Right cardiac atrium (tissue), 5 donors: ENCODE measurements at regions not wholly inside any gene's neighbourhood (a gene's known extent, or its start where the extent isn't known, plus 50 kb on each side); places are given as distances from the start of the nearest gene placed in this dataset.
A peak's percentile ranks its signal among the peaks of the same experiment; 100 is the strongest.

Experiments
- ATAC-seq, 2 donors: fragments of 200-7000 bp; cut with Tn5 transposase; one replicate each; pipeline versions ENCODE4 v1.8.0 to v1.9.1; 2020; ENCODE audit warnings: moderate library complexity in 2 of 2, mild to moderate bottlenecking in 1 of 2
- DNase-seq, 3 donors: peaks; one replicate each; pipeline ENCODE4 v3.0.0-alpha.2; 2020
- H3K27ac ChIP-seq: one replicate; pipeline ENCODE4 v1.5.1; 2013; ENCODE audit warnings: mild to moderate bottlenecking, low read length, control low read depth, moderate library complexity
- H3K27me3 ChIP-seq: one replicate; pipeline ENCODE4 v1.6.1; 2013; ENCODE audit not compliant: control insufficient read depth, insufficient read depth
- H3K4me1 ChIP-seq: one replicate; pipeline ENCODE4 v1.6.1; 2013; ENCODE audit warnings: low read length; ENCODE audit not compliant: control insufficient read depth, insufficient read depth
- H3K4me3 ChIP-seq: one replicate; pipeline ENCODE4 v1.5.1; 2013; ENCODE audit warnings: low read length, control low read depth
- H3K9me3 ChIP-seq: one replicate; pipeline ENCODE4 v1.6.1; 2013; ENCODE audit warnings: low read length; ENCODE audit not compliant: control insufficient read depth
- WGBS: extraction: QIAGEN DNeasy Blood & Tissue Kit; methylation state at CpG from one replicate; pipeline ENCODE4 v1.1.7; 2013; 5-methylcytosine and 5-hydroxymethylcytosine counted together
- intact Hi-C, 4 donors: fragments of 100-400 bp; cut with DNase I; formaldehyde crosslinking; loops; one replicate each; pipeline versions ENCODE4 v1.11.0 to v1.14.0; 2022 to 2023
- donor health status: healthy with polysubstance abuse.
- donor health status: DM: no; HTN: yes; CAD: no.
- donor health status: DM: no; HTN: no; CAD: no.
- donor health status: DM: no; HTN: yes; CAD: no; lungs with severe emphysema.
- donor health status: DM: yes; HTN: yes; CAD: no.

GRCh38 chr5:166977911-166978422 is 1313.5 kb upstream of the WWC1 start:
- WGBS, result 42% methylated on average over 7 of the region's 7 CpGs
- intact Hi-C loops, result no loop called here
- ATAC-seq, result no peak

GRCh38 chr5:166979307-166979895 is 1312.0 kb upstream of the WWC1 start:
- peak overlapping the region; percentile 51 for H3K4me3 ChIP-seq
- under 1% methylated on average over 12 of the region's 13 CpGs for WGBS
- H3K27me3 ChIP-seq, result no peaks in the 10 kb centered on the region
- H3K9me3 ChIP-seq, result no peaks in the 10 kb centered on the region
- DNase-seq, result no peak
- no peaks in the 10 kb centered on the region for H3K4me1 ChIP-seq
- intact Hi-C loops, result no loop called here
- H3K27ac ChIP-seq, result no peak overlapping the region
- no peak for ATAC-seq

More at GRCh38 chr5:166977911-166978422, 1313.5 kb upstream of the WWC1 start:
- no peak overlapping the region for H3K27ac ChIP-seq
- H3K4me1 ChIP-seq, result no peaks in the 10 kb centered on the region
- DNase-seq, result no peak
- H3K4me3 ChIP-seq, result peak overlapping the region; percentile 51
- no peaks in the 10 kb centered on the region for H3K9me3 ChIP-seq
- no peaks in the 10 kb centered on the region for H3K27me3 ChIP-seq

- intact Hi-C loops, result no loop called here
- Histone ChIP-seq H3K9me3 (no peaks in the 10 kb centered on the region), H3K27me3 (no peaks in the 10 kb centered on the region), H3K27ac (no peak overlapping the region), H3K4me3 (no peak overlapping the region), H3K4me1 (no peaks in the 10 kb centered on the region)
- DNase-seq, result no peak
- WGBS, result 64% methylated on average over 1 of the region's 1 CpG
- ATAC-seq, result no peak
These were observed 1310.8 kb upstream of the WWC1 start for GRCh38 chr5:166980666-166981065.

GRCh38 chr5:166982226-166982625 is 1309.2 kb upstream of the WWC1 start:
- intact Hi-C loops, result no loop called here
- H3K27ac ChIP-seq, result no peak overlapping the region
- no peaks in the 10 kb centered on the region for H3K27me3 ChIP-seq

GRCh38 chr5:166991601-166992000 is 1299.8 kb upstream of the WWC1 start:
- ATAC-seq (no peak), DNase-seq (no peak)
- intact Hi-C loops, result no loop called here
- H3K4me3 ChIP-seq, result no peak overlapping the region
- H3K27me3 ChIP-seq, result no peaks in the 10 kb centered on the region
- H3K9me3 ChIP-seq, result no peaks in the 10 kb centered on the region
- H3K27ac ChIP-seq, result no peak overlapping the region
- 79% methylated on average over 1 of the region's 1 CpG for WGBS
- H3K4me1 ChIP-seq, result no peaks in the 10 kb centered on the region

More at GRCh38 chr5:166982226-166982625, 1309.2 kb upstream of the WWC1 start:
- no peak overlapping the region for H3K4me3 ChIP-seq
- ATAC-seq (no peak), DNase-seq (no peak)
- no peaks in the 10 kb centered on the region for H3K4me1 ChIP-seq
- no peaks in the 10 kb centered on the region for H3K9me3 ChIP-seq

GRCh38 chr5:166992108-166992507 is 1299.3 kb upstream of the WWC1 start:
- DNase-seq, result no peak
- intact Hi-C loops, result no loop called here
- H3K27me3 ChIP-seq, result no peaks in the 10 kb centered on the region
- no peaks in the 10 kb centered on the region for H3K4me1 ChIP-seq
- no peak overlapping the region for H3K27ac ChIP-seq
- no peak overlapping the region for H3K4me3 ChIP-seq
- H3K9me3 ChIP-seq, result no peaks in the 10 kb centered on the region
- 77% methylated on average over 2 of the region's 2 CpGs for WGBS
- ATAC-seq, result no peak

GRCh38 chr5:166992874-166993722 is 1298.3 kb upstream of the WWC1 start:
- Histone ChIP-seq H3K9me3 (no peaks in the 10 kb centered on the region), H3K27ac (no peak overlapping the region), H3K4me3 (no peak overlapping the region), H3K27me3 (no peaks in the 10 kb centered on the region), H3K4me1 (no peaks in the 10 kb centered on the region)
- 50% methylated on average over 11 of the region's 11 CpGs for WGBS
- ATAC-seq (no peak), DNase-seq (no peak)
- intact Hi-C loops, result no loop called here

- no peak for ATAC-seq
- H3K27me3 ChIP-seq, result no peaks in the 10 kb centered on the region
- H3K27ac ChIP-seq, result no peak overlapping the region
- no peaks in the 10 kb centered on the region for H3K9me3 ChIP-seq
- H3K4me3 ChIP-seq, result no peak overlapping the region
- intact Hi-C loops, result no loop called here
- no peak for DNase-seq
- H3K4me1 ChIP-seq, result no peaks in the 10 kb centered on the region
- 42% methylated on average over 3 of the region's 3 CpGs for WGBS
These were observed 1297.2 kb upstream of the WWC1 start for GRCh38 chr5:166994226-166994625.

- DNase-seq, result no peak
- 84% methylated on average over 3 of the region's 3 CpGs for WGBS
- ATAC-seq, result no peak
These were observed 1290.2 kb upstream of the WWC1 start for GRCh38 chr5:167001246-167001645.

GRCh38 chr5:167008705-167009104 is 1282.7 kb upstream of the WWC1 start:
- Histone ChIP-seq H3K4me1 (no peaks in the 10 kb centered on the region), H3K27ac (no peak overlapping the region), H3K4me3 (no peak overlapping the region), H3K9me3 (no peaks in the 10 kb centered on the region), H3K27me3 (no peaks in the 10 kb centered on the region)
- no peak for ATAC-seq
- no peak for DNase-seq
- intact Hi-C loops, result no loop called here
- WGBS, result 77% methylated on average over 10 of the region's 10 CpGs

More at GRCh38 chr5:167001246-167001645, 1290.2 kb upstream of the WWC1 start:
- no peaks in the 10 kb centered on the region for H3K27me3 ChIP-seq
- no peak overlapping the region for H3K4me3 ChIP-seq
- H3K4me1 ChIP-seq, result no peaks in the 10 kb centered on the region
- intact Hi-C loops, result no loop called here
- H3K27ac ChIP-seq, result no peak overlapping the region
- H3K9me3 ChIP-seq, result no peaks in the 10 kb centered on the region

GRCh38 chr5:167011196-167011595 is 1280.2 kb upstream of the WWC1 start:
- Histone ChIP-seq H3K4me3 (no peak overlapping the region), H3K4me1 (no peaks in the 10 kb centered on the region), H3K27ac (no peak overlapping the region), H3K27me3 (no peaks in the 10 kb centered on the region), H3K9me3 (no peaks in the 10 kb centered on the region)
- no peak for ATAC-seq
- DNase-seq, result no peak
- intact Hi-C loops, result no loop called here
- WGBS, result 74% methylated on average over 2 of the region's 2 CpGs
